ENCODE measurements at regions not wholly inside any gene's neighbourhood (a gene's known extent, or its start where the extent isn't known, plus 50 kb on each side); places are given as distances from the start of the nearest gene placed in this dataset.

GRCh38 chr2:19819097-19820065 lies 82.4 kb downstream of the TTC32 start:
- Histone ChIP-seq H3K4me1 (peaks cover 0 to 12% (median 2%) of the 10 kb centered on the region in 3 donors), H3K27me3 (no peaks in the 10 kb centered on the region), H3K9me3 (no peaks in the 10 kb centered on the region), H3K36me3 (no peaks in the 10 kb centered on the region), H3K27ac (no peak overlapping the region), H3K4me3 (no peak overlapping the region)
- WGBS, 2 donors (ENCODE audit: low coverage in 1 of 2) = 76 to 84% methylated on average over 5 to 8 of the region's 8 CpGs
- ATAC-seq = no peak
- TF ChIP-seq EP300 (IDR thresholded peaks at IDR 0.05) (no peak), POLR2AphosphoS5 (IDR thresholded peaks at IDR 0.05) (no peak), CTCF (IDR thresholded peaks at IDR 0.05) (no peak), POLR2A (IDR thresholded peaks at IDR 0.05) (no peak)

GRCh38 chr2:19818543-19818942 lies 83.2 kb downstream of the TTC32 start:
- Histone ChIP-seq H3K36me3 (no peaks in the 10 kb centered on the region), H3K9me3 (no peaks in the 10 kb centered on the region), H3K4me1 (peaks cover 0 to 12% (median 2%) of the 10 kb centered on the region in 3 donors), H3K4me3 (no peak overlapping the region), H3K27ac (no peak overlapping the region), H3K27me3 (no peaks in the 10 kb centered on the region)
- TF ChIP-seq POLR2A (IDR thresholded peaks at IDR 0.05) = no peak
- no peak for ATAC-seq
- WGBS, 2 donors (ENCODE audit: low coverage in 1 of 2) = 94% methylated on average over 2 of the region's 3 CpGs; no CpG with 5 or more reads in 1 of the 2 donors

GRCh38 chr2:19818039-19818438 lies 83.7 kb downstream of the TTC32 start:
- no CpG with 5 or more reads among the region's 3 CpGs for WGBS, 2 donors (ENCODE audit: low coverage in 1 of 2)
- no peak for ATAC-seq
- H3K4me1 ChIP-seq = peaks cover 0 to 12% (median 2%) of the 10 kb centered on the region in 3 donors

GRCh38 chr2:19815746-19816145 lies 86.0 kb downstream of the TTC32 start:
- Histone ChIP-seq H3K9me3 (no peaks in the 10 kb centered on the region), H3K36me3 (no peaks in the 10 kb centered on the region), H3K4me3 (no peak overlapping the region), H3K4me1 (peaks cover 0 to 19% (median 6%) of the 10 kb centered on the region in 3 donors), H3K27ac (no peak overlapping the region), H3K27me3 (no peaks in the 10 kb centered on the region)
- no peak for ATAC-seq
- no peak for TF ChIP-seq POLR2A (IDR thresholded peaks at IDR 0.05)
- no peak for TF ChIP-seq POLR2AphosphoS5 (IDR thresholded peaks at IDR 0.05)
- TF ChIP-seq CTCF (IDR thresholded peaks at IDR 0.05) = no peak
- no peak for TF ChIP-seq EP300 (IDR thresholded peaks at IDR 0.05)
- 17 to 22% methylated on average over 1 of the region's 1 CpG for WGBS, 2 donors (ENCODE audit: low coverage in 1 of 2)

More at GRCh38 chr2:19818039-19818438, 83.7 kb downstream of the TTC32 start:
- H3K27me3 ChIP-seq = no peaks in the 10 kb centered on the region
- TF ChIP-seq POLR2A (IDR thresholded peaks at IDR 0.05) (no peak), POLR2AphosphoS5 (IDR thresholded peaks at IDR 0.05) (no peak)
- H3K36me3 ChIP-seq = no peaks in the 10 kb centered on the region
- H3K9me3 ChIP-seq = no peaks in the 10 kb centered on the region
- H3K4me3 ChIP-seq = no peak overlapping the region
- H3K27ac ChIP-seq = no peak overlapping the region

- ATAC-seq = no peak
- no peaks in the 10 kb centered on the region for H3K9me3 ChIP-seq
- 16 to 25% methylated on average over 5 of the region's 5 CpGs for WGBS, 2 donors (ENCODE audit: low coverage in 1 of 2)
- TF ChIP-seq POLR2AphosphoS5 (IDR thresholded peaks at IDR 0.05) (peak; percentile 13), CTCF (IDR thresholded peaks at IDR 0.05) (no peak)
- peaks cover 0 to 7% (median 4%) of the 10 kb centered on the region in 3 donors for H3K4me1 ChIP-seq
- no peak overlapping the region for H3K27ac ChIP-seq
- no peak overlapping the region for H3K4me3 ChIP-seq
- no peaks in the 10 kb centered on the region for H3K27me3 ChIP-seq
- no peaks in the 10 kb centered on the region for H3K36me3 ChIP-seq
These were observed 89.6 kb downstream of the TTC32 start for GRCh38 chr2:19812166-19812565.

GRCh38 chr2:19811186-19811585 lies 90.6 kb downstream of the TTC32 start:
- TF ChIP-seq POLR2A (IDR thresholded peaks at IDR 0.05) = no peak
- TF ChIP-seq EP300 (IDR thresholded peaks at IDR 0.05) = no peak
- TF ChIP-seq CTCF (IDR thresholded peaks at IDR 0.05) = no peak
- H3K27me3 ChIP-seq = no peaks in the 10 kb centered on the region
- H3K27ac ChIP-seq = no peak overlapping the region
- H3K4me3 ChIP-seq = no peak overlapping the region
- no peaks in the 10 kb centered on the region for H3K36me3 ChIP-seq
- 100% methylated on average over 1 of the region's 6 CpGs; no CpG with 5 or more reads in 1 of the 2 donors for WGBS, 2 donors (ENCODE audit: low coverage in 1 of 2)
- H3K9me3 ChIP-seq = no peaks in the 10 kb centered on the region
- peaks cover 0 to 7% (median 4%) of the 10 kb centered on the region in 3 donors for H3K4me1 ChIP-seq
- ATAC-seq = no peak
